SK-N-SH treated with all-trans-retinoic acid at 6 μM for 48 hours (cell line): ENCODE measurements at regions not wholly inside any gene's neighbourhood (a gene's known extent, or its start where the extent isn't known, plus 50 kb on each side); places are given as distances from the start of the nearest gene placed in this dataset.

ENCODE experiments used
- ATAC-seq: fragments of 200-7000 bp; cut with Tn5 transposase; 3 replicates; pipeline ENCODE4 v1.9.1; 2020; ENCODE audit warnings: mild to moderate bottlenecking, moderate library complexity
- ARNTL ChIP-seq: fragments of 450-650 bp; formaldehyde crosslinking; IDR thresholded peaks from 2 replicates; pipeline ENCODE4 v1.5.0; 2020; ENCODE audit warnings: low read depth, mild to moderate bottlenecking, moderate library complexity, borderline replicate concordance
- BACH2 ChIP-seq: fragments of 250-450 bp; sonication (Bioruptor Pico); IDR thresholded peaks from 2 replicates; pipeline ENCODE4 v1.9.0; 2021; ENCODE audit warnings: mild to moderate bottlenecking, borderline replicate concordance
- CREB5 ChIP-seq: fragments of 250-450 bp; sonication (Bioruptor Pico); IDR thresholded peaks from 2 replicates; pipeline ENCODE4 v1.5.1; 2020; ENCODE audit warnings: low read depth, mild to moderate bottlenecking, moderate library complexity
- CSDC2 ChIP-seq: fragments of 250-450 bp; sonication (Bioruptor Pico); IDR thresholded peaks from 2 replicates; pipeline ENCODE4 v1.5.0; 2020; ENCODE audit warnings: mild to moderate bottlenecking, moderate library complexity
- CSRNP3 ChIP-seq: fragments of 250-450 bp; sonication (Bioruptor Pico); IDR thresholded peaks from 2 replicates; pipeline ENCODE4 v1.5.1; 2021; ENCODE audit warnings: mild to moderate bottlenecking, moderate library complexity
- ESRRG ChIP-seq: fragments of 250-450 bp; sonication (Bioruptor Pico); IDR thresholded peaks from 2 replicates; pipeline ENCODE4 v1.6.1; 2021; ENCODE audit warnings: mild to moderate bottlenecking
- GLIS3 ChIP-seq: fragments of 250-450 bp; sonication (Bioruptor Pico); IDR thresholded peaks from 2 replicates; pipeline ENCODE4 v1.5.0; 2020; ENCODE audit warnings: mild to moderate bottlenecking, moderate library complexity
- ISL1 ChIP-seq: fragments of 250-450 bp; sonication (Bioruptor Pico); IDR thresholded peaks from 2 replicates; pipeline ENCODE4 v2.1.2; 2022; ENCODE audit warnings: mild to moderate bottlenecking, moderate library complexity
- OSR1 ChIP-seq: fragments of 250-450 bp; sonication (Bioruptor Pico); IDR thresholded peaks from 2 replicates; pipeline ENCODE4 v1.8.0; 2022; ENCODE audit warnings: moderate library complexity, mild to moderate bottlenecking, inconsistent platforms
- PATZ1 ChIP-seq: fragments of 250-450 bp; sonication (Bioruptor Pico); IDR thresholded peaks from 2 replicates; pipeline ENCODE4 v1.8.0; 2020; ENCODE audit warnings: mild to moderate bottlenecking, moderate library complexity, borderline replicate concordance
- PPARA ChIP-seq: fragments of 250-450 bp; sonication (Bioruptor Pico); IDR thresholded peaks from 2 replicates; pipeline ENCODE4 v1.5.0; 2020; ENCODE audit warnings: mild to moderate bottlenecking, borderline replicate concordance
- RARB ChIP-seq: fragments of 250-450 bp; sonication (Bioruptor Pico); IDR thresholded peaks from 2 replicates; pipeline ENCODE4 v1.8.0; 2021; ENCODE audit warnings: mild to moderate bottlenecking, moderate library complexity
- SNAI2 ChIP-seq: fragments of 250-450 bp; sonication (Bioruptor Pico); IDR thresholded peaks from 2 replicates; pipeline ENCODE4 v1.5.0; 2020; ENCODE audit warnings: mild to moderate bottlenecking, moderate library complexity
- TCF4 ChIP-seq: fragments of 250-450 bp; sonication (Bioruptor Pico); IDR thresholded peaks from 2 replicates; pipeline ENCODE4 v1.8.0; 2021; ENCODE audit warnings: mild to moderate bottlenecking, moderate library complexity, borderline replicate concordance
- TSHZ2 ChIP-seq: fragments of 250-450 bp; sonication (Bioruptor Pico); IDR thresholded peaks from 2 replicates; pipeline ENCODE4 v1.5.0; 2020; ENCODE audit warnings: mild to moderate bottlenecking, moderate library complexity
- ZC3H10 ChIP-seq: fragments of 250-450 bp; sonication (Bioruptor Pico); IDR thresholded peaks from 2 replicates; pipeline ENCODE4 v1.5.1; 2021; ENCODE audit warnings: mild to moderate bottlenecking, moderate library complexity
- ZFP3 ChIP-seq: fragments of 250-450 bp; sonication (Bioruptor Pico); IDR thresholded peaks from 2 replicates; pipeline ENCODE4 v1.5.0; 2020; ENCODE audit warnings: mild to moderate bottlenecking, moderate library complexity
- ZFP30 ChIP-seq: fragments of 450-650 bp; formaldehyde crosslinking; IDR thresholded peaks from 2 replicates; pipeline ENCODE4 v1.5.0; 2022; ENCODE audit warnings: mild to moderate bottlenecking, moderate library complexity
- ZNF8 ChIP-seq: fragments of 450-650 bp; formaldehyde crosslinking; IDR thresholded peaks from 2 replicates; pipeline ENCODE4 v1.5.0; 2020; ENCODE audit warnings: mild to moderate bottlenecking, moderate library complexity

GRCh38 chr2:217706095-217706494, 296.7 kb downstream of the TNS1 start:
- TF ChIP-seq TCF4 (CRISPR knock-in tag), result no peak
- no peak for TF ChIP-seq BACH2 (CRISPR knock-in tag)
- no peak for TF ChIP-seq TSHZ2 (CRISPR knock-in tag)
- no peak for ATAC-seq

- no peak for ATAC-seq
- TF ChIP-seq SNAI2 (CRISPR knock-in tag), result no peak
- no peak for TF ChIP-seq GLIS3 (CRISPR knock-in tag)
- no peak for TF ChIP-seq CSDC2
Measured at GRCh38 chr2:217705461-217705860, 297.3 kb downstream of the TNS1 start.

- ATAC-seq, result no peak
Measured at GRCh38 chr2:217703999-217704398, 298.8 kb downstream of the TNS1 start.

More at GRCh38 chr2:217703999-217704398, 298.8 kb downstream of the TNS1 start:
- TF ChIP-seq ZFP3 (CRISPR knock-in tag), result no peak
- no peak for TF ChIP-seq TCF4 (CRISPR knock-in tag)
- TF ChIP-seq ZFP30, result no peak
- TF ChIP-seq CSRNP3 (CRISPR knock-in tag), result no peak
- no peak for TF ChIP-seq OSR1 (CRISPR knock-in tag)
- TF ChIP-seq CREB5 (CRISPR knock-in tag), result no peak
- TF ChIP-seq ZC3H10, result no peak
- no peak for TF ChIP-seq RARB (CRISPR knock-in tag)
- no peak for TF ChIP-seq ESRRG
- no peak for TF ChIP-seq BACH2 (CRISPR knock-in tag)
- no peak for TF ChIP-seq PPARA (CRISPR knock-in tag)
- TF ChIP-seq TSHZ2 (CRISPR knock-in tag), result no peak
- TF ChIP-seq ISL1 (CRISPR knock-in tag), result no peak
- no peak for TF ChIP-seq ARNTL (CRISPR knock-in tag)
- no peak for TF ChIP-seq ZNF8
- TF ChIP-seq PATZ1 (CRISPR knock-in tag), result no peak
